K562 (cell line): ENCODE measurements at regions not wholly inside any gene's neighbourhood (a gene's known extent, or its start where the extent isn't known, plus 50 kb on each side); places are given as distances from the start of the nearest gene placed in this dataset.

ENCODE experiments used
- CREBBP ChIP-seq: IDR thresholded peaks from one replicate; pipeline ENCODE4 v1.6.1; 2012; ENCODE audit warnings: low read depth, mild to moderate bottlenecking, control low read depth, inconsistent platforms, low read length
- E2F4 ChIP-seq: sonication (generic); formaldehyde crosslinking; IDR thresholded peaks from 2 replicates; pipeline ENCODE4 v1.8.0; 2022; ENCODE audit warnings: mild to moderate bottlenecking, low read depth, missing genetic modification reagents
- HEY1 ChIP-seq: fragments of 250-450 bp; sonication (Bioruptor Pico); IDR thresholded peaks from 2 replicates; pipeline ENCODE4 v1.5.0; 2020; ENCODE audit warnings: mild to moderate bottlenecking, moderate library complexity, borderline replicate concordance
- LEF1 ChIP-seq: fragments of 450-650 bp; IDR thresholded peaks from 2 replicates; pipeline ENCODE4 v1.6.1; 2016; ENCODE audit warnings: mild to moderate bottlenecking
- MTA2 ChIP-seq: fragments of 450-650 bp; IDR thresholded peaks from 2 replicates; pipeline ENCODE4 v1.6.1; 2016; ENCODE audit warnings: low read depth
- MTA3 ChIP-seq: fragments of 450-650 bp; formaldehyde crosslinking; IDR thresholded peaks from 2 replicates; pipeline ENCODE4 v1.6.1; 2017; ENCODE audit warnings: mild to moderate bottlenecking, borderline replicate concordance
- MYNN ChIP-seq, 2 experiments: sonication (generic); formaldehyde crosslinking in 1 of 2; IDR thresholded peaks; 2 replicates each; pipeline versions ENCODE4 v1.5.0 to v1.6.1; 2016 to 2020; ENCODE audit warnings: antibody characterized with exemption in 1 of 2, missing genetic modification reagents in 1 of 2
- NUFIP1 ChIP-seq: fragments of 450-650 bp; IDR thresholded peaks from 2 replicates; pipeline ENCODE4 v1.6.1; 2018; ENCODE audit not compliant: partially characterized antibody
- PHF21A ChIP-seq: fragments of 450-650 bp; IDR thresholded peaks from 2 replicates; pipeline ENCODE4 v1.6.1; 2017; ENCODE audit warnings: low read depth, borderline replicate concordance
- PHF8 ChIP-seq: fragments of 200-600 bp; sonication (generic); IDR thresholded peaks from 2 replicates; pipeline ENCODE4 v1.6.1; 2012; ENCODE audit warnings: mixed run types, mild to moderate bottlenecking, inconsistent platforms, low read length, moderate library complexity, borderline replicate concordance
- POLR3A ChIP-seq: IDR thresholded peaks from 2 replicates; pipeline ENCODE4 v1.6.1; 2011; ENCODE audit warnings: borderline replicate concordance, mild to moderate bottlenecking, moderate library complexity; ENCODE audit not compliant: insufficient read length, insufficient read depth; ENCODE audit errors: extremely low read depth
- PRPF4 ChIP-seq: fragments of 200-400 bp; formaldehyde crosslinking; IDR thresholded peaks from one replicate; pipeline ENCODE4 v1.6.1; 2017; ENCODE audit warnings: low read length, low read depth, mild to moderate bottlenecking; ENCODE audit not compliant: insufficient read depth, poor library complexity, severe bottlenecking
- RNF2 ChIP-seq: sonication (generic); IDR thresholded peaks from 2 replicates; pipeline ENCODE4 v1.6.1; 2016
- SFPQ ChIP-seq: fragments of 200-400 bp; formaldehyde crosslinking; IDR thresholded peaks from 2 replicates; pipeline ENCODE4 v1.6.1; 2017; ENCODE audit warnings: mild to moderate bottlenecking, low read depth, low read length, moderate library complexity
- SMARCE1 ChIP-seq: fragments of 450-650 bp; IDR thresholded peaks from 2 replicates; pipeline ENCODE4 v1.7.1; 2016; ENCODE audit warnings: mild to moderate bottlenecking
- SRSF1 ChIP-seq: fragments of 200-400 bp; formaldehyde crosslinking; IDR thresholded peaks from 2 replicates; pipeline ENCODE4 v1.6.1; 2017; ENCODE audit warnings: mild to moderate bottlenecking, low read depth, low read length, moderate library complexity
- TBP ChIP-seq: optimal IDR thresholded peaks from 2 replicates; pipeline ENCODE3; 2011; ENCODE audit warnings: low read depth, low read length, improper control_type of control experiment
- TCF15 ChIP-seq: fragments of 250-450 bp; sonication (Bioruptor Pico); IDR thresholded peaks from 2 replicates; pipeline ENCODE4 v1.8.0; 2022; ENCODE audit warnings: moderate library complexity, mild to moderate bottlenecking, inconsistent platforms
- TFAP4 ChIP-seq: sonication (generic); formaldehyde crosslinking; IDR thresholded peaks from 2 replicates; pipeline ENCODE4 v1.8.0; 2022; ENCODE audit warnings: missing genetic modification reagents, mild to moderate bottlenecking, moderate library complexity, borderline replicate concordance
- THAP12 ChIP-seq: fragments of 250-450 bp; sonication (Bioruptor Pico); IDR thresholded peaks from 2 replicates; pipeline ENCODE4 v1.9.0; 2021; ENCODE audit warnings: mild to moderate bottlenecking, inconsistent platforms

- TF ChIP-seq THAP12 (CRISPR knock-in tag) (no peak), SMARCE1 (no peak), TBP (peak; percentile 100), TCF15 (CRISPR knock-in tag) (no peak), POLR3A (peak; percentile 91), RNF2 (no peak), MTA2 (no peak), NUFIP1 (no peak), CREBBP (no peak), MYNN (IDR thresholded peaks at IDR 0.05) (0 out of 2 replicates have a peak, but pooled peaks have one; percentile 58), MYNN (CRISPR knock-in tag; IDR thresholded peaks at IDR 0.05) (no peak), SFPQ (no peak), HEY1 (CRISPR knock-in tag) (no peak), LEF1 (no peak), SRSF1 (no peak), PHF8 (no peak), E2F4 (CRISPR knock-in tag) (no peak), PRPF4 (no peak), TFAP4 (CRISPR knock-in tag) (peak; percentile 31; the same call in 1 of the 2 replicates), PHF21A (peak; percentile 71; the same call in 1 of the 2 replicates), MTA3 (peak; percentile 79; the same call in 1 of the 2 replicates)
These were observed 211.6 kb upstream of the ZNF184 start (continued) for GRCh38 chr6:27684264-27685211.
